GM23338 (cell line): ENCODE measurements at regions not wholly inside any gene's neighbourhood (a gene's known extent, or its start where the extent isn't known, plus 50 kb on each side); places are given as distances from the start of the nearest gene placed in this dataset.

Experiments
- EZH2 ChIP-seq: fragments of 200-600 bp; sonication (generic); IDR thresholded peaks from one replicate; pipeline ENCODE4 v1.8.0; 2017; ENCODE audit warnings: antibody characterized with exemption, mild to moderate bottlenecking, low read depth; ENCODE audit not compliant: unreplicated experiment
- POLR2AphosphoS5 ChIP-seq: IDR thresholded peaks from 2 replicates; pipeline ENCODE4 v1.6.1; 2016; ENCODE audit warnings: antibody characterized with exemption, low read depth

- TF ChIP-seq EZH2, result no peak
- TF ChIP-seq POLR2AphosphoS5, result no peak
Measured at GRCh38 chr6:40222354-40222753, 288.1 kb upstream of the MOCS1 start.
